ENCODE measurements at regions not wholly inside any gene's neighbourhood (a gene's known extent, or its start where the extent isn't known, plus 50 kb on each side); places are given as distances from the start of the nearest gene placed in this dataset.

DNA sequence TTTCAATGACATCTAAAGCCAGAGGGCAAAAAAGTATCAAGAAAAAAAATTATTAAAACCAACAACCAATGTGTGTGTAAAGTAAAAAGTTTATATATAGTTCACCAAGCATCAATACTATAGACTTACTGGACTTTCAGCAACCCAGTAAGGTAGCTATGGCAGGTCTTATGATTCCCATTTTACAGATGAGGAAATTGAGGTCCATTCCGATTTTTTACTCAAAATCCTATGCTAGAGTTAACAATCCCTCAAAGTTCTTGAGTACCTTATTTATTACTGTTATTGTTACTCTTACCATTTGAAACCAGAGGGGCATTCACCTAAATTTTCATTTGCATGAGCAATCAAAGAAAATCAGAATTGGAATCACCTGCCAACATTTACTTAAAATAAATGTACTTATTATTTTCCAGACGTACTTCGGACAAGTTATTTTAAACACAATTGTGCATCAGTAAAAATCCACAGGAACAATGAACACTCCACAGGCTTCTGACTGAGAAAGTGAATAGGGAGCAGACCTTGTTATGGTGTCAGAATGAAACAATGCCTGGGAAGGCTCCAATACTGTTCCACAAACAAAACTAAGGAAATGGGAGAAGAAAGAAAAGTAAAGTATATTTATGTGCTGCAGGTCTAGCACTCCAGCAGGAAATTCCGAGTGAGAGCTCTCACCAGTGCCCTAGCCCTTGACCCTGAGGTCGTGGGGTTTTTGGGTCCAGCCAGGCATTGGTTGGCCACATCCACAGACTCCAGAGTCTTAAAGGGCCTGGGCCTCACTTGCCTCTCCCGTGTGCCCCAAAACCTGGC, 229.9 kb downstream of the PIK3R1 start:
- TF ChIP-seq POLR2A (IDR thresholded peaks at IDR 0.05) (no peak), POLR2AphosphoS5 (IDR thresholded peaks at IDR 0.05) (no peak), EP300 (IDR thresholded peaks at IDR 0.05) (no peak)
- TF ChIP-seq, protein P1, sequence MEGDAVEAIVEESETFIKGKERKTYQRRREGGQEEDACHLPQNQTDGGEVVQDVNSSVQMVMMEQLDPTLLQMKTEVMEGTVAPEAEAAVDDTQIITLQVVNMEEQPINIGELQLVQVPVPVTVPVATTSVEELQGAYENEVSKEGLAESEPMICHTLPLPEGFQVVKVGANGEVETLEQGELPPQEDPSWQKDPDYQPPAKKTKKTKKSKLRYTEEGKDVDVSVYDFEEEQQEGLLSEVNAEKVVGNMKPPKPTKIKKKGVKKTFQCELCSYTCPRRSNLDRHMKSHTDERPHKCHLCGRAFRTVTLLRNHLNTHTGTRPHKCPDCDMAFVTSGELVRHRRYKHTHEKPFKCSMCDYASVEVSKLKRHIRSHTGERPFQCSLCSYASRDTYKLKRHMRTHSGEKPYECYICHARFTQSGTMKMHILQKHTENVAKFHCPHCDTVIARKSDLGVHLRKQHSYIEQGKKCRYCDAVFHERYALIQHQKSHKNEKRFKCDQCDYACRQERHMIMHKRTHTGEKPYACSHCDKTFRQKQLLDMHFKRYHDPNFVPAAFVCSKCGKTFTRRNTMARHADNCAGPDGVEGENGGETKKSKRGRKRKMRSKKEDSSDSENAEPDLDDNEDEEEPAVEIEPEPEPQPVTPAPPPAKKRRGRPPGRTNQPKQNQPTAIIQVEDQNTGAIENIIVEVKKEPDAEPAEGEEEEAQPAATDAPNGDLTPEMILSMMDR (IDR thresholded peaks at IDR 0.05) = no peak
- H3K27me3 ChIP-seq = no peaks in the 10 kb centered on the region
- ATAC-seq = no peak
- H3K4me3 ChIP-seq = no peak overlapping the region
- peaks cover 0 to 28% (median 0%) of the 10 kb centered on the region in 3 donors for H3K4me1 ChIP-seq
- H3K9me3 ChIP-seq = no peaks in the 10 kb centered on the region
- WGBS, 2 donors (ENCODE audit: low coverage in 1 of 2) = 52 to 68% methylated on average over 5 to 6 of the region's 6 CpGs
- H3K27ac ChIP-seq = no peak overlapping the region
- H3K36me3 ChIP-seq = no peaks in the 10 kb centered on the region

DNA sequence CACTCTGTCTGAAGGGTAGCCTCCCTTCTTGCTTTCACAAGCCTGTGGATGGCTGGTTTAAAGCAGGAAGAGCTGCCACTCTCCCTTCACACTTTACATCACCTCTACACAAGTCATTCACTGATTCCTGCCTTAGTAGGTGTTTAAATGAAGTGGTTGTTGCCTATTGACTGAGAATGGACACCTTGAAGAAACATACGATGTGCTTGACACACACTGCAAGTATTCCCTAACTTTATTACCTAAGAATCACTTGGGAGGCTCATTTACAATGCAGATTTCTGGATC, 230.5 kb downstream of the PIK3R1 start:
- Histone ChIP-seq H3K27me3 (no peaks in the 10 kb centered on the region), H3K4me1 (peaks cover 0 to 23% (median 0%) of the 10 kb centered on the region in 3 donors), H3K27ac (no peak overlapping the region), H3K9me3 (no peaks in the 10 kb centered on the region), H3K36me3 (no peaks in the 10 kb centered on the region), H3K4me3 (no peak overlapping the region)
- ATAC-seq = no peak
- TF ChIP-seq POLR2A (IDR thresholded peaks at IDR 0.05) = no peak
- TF ChIP-seq, protein P1 (IDR thresholded peaks at IDR 0.05) = no peak
- TF ChIP-seq POLR2AphosphoS5 (IDR thresholded peaks at IDR 0.05) = no peak
- TF ChIP-seq EP300 (IDR thresholded peaks at IDR 0.05) = no peak
- WGBS, 2 donors (ENCODE audit: low coverage in 1 of 2) = 80 to 92% methylated on average over 1 of the region's 1 CpG

DNA sequence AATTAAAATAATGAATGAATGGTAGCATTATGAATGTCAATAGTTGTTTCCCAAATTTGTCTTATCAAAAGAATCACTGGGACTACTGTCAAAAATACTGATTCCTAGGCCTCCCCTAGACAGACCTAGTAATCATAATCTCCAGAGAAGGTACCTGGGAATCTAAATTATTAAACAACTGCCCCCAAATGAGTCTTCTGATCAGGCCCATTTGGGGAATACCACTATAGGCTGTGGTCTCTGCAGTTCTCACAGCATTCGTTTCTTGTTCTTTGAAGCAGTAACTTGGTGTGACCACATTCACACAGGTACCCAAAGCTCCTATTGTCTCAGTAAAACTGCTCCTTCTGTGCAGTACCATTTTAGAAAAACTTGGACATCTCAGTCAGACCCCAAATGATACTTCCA, 230.9 kb downstream of the PIK3R1 start:
- Histone ChIP-seq H3K4me1 (peaks cover 0 to 19% (median 0%) of the 10 kb centered on the region in 3 donors), H3K27ac (no peak overlapping the region), H3K36me3 (no peaks in the 10 kb centered on the region), H3K4me3 (no peak overlapping the region), H3K9me3 (no peaks in the 10 kb centered on the region), H3K27me3 (no peaks in the 10 kb centered on the region)
- TF ChIP-seq EP300 (IDR thresholded peaks at IDR 0.05) = no peak
- no peak for ATAC-seq
- 92 to 100% methylated on average over 1 of the region's 1 CpG for WGBS, 2 donors (ENCODE audit: low coverage in 1 of 2)

DNA sequence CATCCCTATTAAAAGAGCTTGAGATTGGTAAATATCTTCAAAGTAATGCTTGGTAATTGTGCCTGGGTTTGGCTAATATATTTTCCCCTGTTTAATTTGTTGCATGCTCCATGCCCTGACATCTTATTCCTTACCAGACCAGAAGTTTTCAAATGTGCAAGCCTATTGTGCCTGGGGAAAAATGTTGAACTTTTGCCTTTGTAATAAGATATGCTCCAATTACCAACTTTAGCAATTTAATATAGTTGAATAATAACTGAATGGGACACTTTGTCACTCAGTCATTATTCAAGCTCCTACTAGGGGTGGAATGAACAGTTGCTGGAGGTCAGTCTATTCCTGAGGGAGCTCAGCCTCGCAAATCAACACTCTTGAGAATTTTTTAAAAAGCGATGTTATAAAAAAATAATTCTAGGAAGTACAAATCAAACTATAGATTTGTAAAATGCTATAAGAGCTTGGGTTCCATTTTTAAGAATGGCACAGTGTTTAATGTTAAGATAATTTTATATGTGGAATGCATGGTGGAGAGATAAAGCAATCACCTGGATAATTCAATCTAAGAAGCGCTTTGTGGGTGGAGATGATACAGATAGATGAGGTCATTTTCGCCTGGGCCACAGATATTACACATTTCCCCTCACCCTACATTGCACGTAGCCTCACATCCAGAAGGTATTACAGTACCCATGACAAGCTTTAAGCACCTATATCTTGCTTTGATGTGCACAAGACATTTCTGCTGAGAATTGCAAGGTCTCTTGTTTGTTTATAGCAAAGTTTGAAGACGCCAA, 231.8 kb downstream of the PIK3R1 start:
- no peaks in the 10 kb centered on the region for H3K9me3 ChIP-seq
- no peak overlapping the region for H3K4me3 ChIP-seq
- peaks cover 0 to 15% (median 0%) of the 10 kb centered on the region in 3 donors for H3K4me1 ChIP-seq
- ATAC-seq = no peak
- WGBS, 2 donors (ENCODE audit: low coverage in 1 of 2) = 87 to 89% methylated on average over 6 of the region's 6 CpGs
- TF ChIP-seq EP300 (IDR thresholded peaks at IDR 0.05) (no peak), POLR2A (IDR thresholded peaks at IDR 0.05) (no peak), POLR2AphosphoS5 (IDR thresholded peaks at IDR 0.05) (no peak)
- TF ChIP-seq, protein P1 (IDR thresholded peaks at IDR 0.05) = no peak
- no peaks in the 10 kb centered on the region for H3K36me3 ChIP-seq
- no peak overlapping the region for H3K27ac ChIP-seq
- H3K27me3 ChIP-seq = no peaks in the 10 kb centered on the region

DNA sequence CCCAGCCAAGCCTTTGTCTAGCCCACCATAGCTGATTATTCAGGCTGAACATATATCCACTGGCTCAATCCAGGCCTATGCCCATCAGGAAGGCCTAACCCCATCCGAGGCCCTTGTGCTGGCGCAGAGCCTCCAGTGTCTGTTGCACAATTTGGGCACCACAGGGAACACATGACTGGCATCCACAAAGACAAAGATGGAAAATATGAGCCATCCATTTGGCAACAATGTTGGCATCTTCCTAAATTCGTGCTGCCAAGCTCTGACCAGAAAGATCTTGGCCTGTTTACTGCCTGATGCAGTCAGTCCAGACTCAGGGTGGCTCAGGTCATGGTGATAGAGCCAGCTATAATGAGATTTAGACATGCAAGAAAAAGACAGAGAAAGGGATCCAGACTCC, 233.8 kb downstream of the PIK3R1 start:
- Histone ChIP-seq H3K36me3 (no peaks in the 10 kb centered on the region), H3K27me3 (no peaks in the 10 kb centered on the region), H3K27ac (peak overlapping the region in 2 of 4 donors; percentile 20 to 33), H3K9me3 (peaks cover 0 to 4% (median 0%) of the 10 kb centered on the region in 3 donors), H3K4me1 (peaks cover 0 to 12% (median 0%) of the 10 kb centered on the region in 3 donors), H3K4me3 (no peak overlapping the region)
- TF ChIP-seq, protein P1 (IDR thresholded peaks at IDR 0.05) = no peak
- TF ChIP-seq POLR2AphosphoS5 (IDR thresholded peaks at IDR 0.05) = peak; percentile 68
- WGBS, 2 donors (ENCODE audit: low coverage in 1 of 2) = 90% methylated on average over 2 of the region's 3 CpGs; no CpG with 5 or more reads in 1 of the 2 donors
- no peak for ATAC-seq

Measured in gastroesophageal sphincter (tissue), 4 donors.